ENCODE measurements at regions not wholly inside any gene's neighbourhood (a gene's known extent, or its start where the extent isn't known, plus 50 kb on each side); places are given as distances from the start of the nearest gene placed in this dataset.

GRCh38 chr18:55136864-55137263 lies 177.6 kb upstream of the CCDC68 start (continued):
- TF ChIP-seq ETS1 (IDR thresholded peaks at IDR 0.05) (no peak), STAT1 (IDR thresholded peaks at IDR 0.05; ENCODE audit: unreplicated experiment) (no peak), NANOG (IDR thresholded peaks at IDR 0.05; ENCODE audit: borderline replicate concordance) (no peak)

GRCh38 chr18:55136258-55136657 lies 177.0 kb upstream of the CCDC68 start:
- Histone ChIP-seq H3K9me2 (ENCODE audit: insufficient read depth) (peaks cover 10% of the 10 kb centered on the region), H3K27me3 (ENCODE audit: insufficient read depth) (no peaks in the 10 kb centered on the region), H3K79me2 (replicated peaks; ENCODE audit: insufficient read depth) (no peaks in the 10 kb centered on the region), H3K36me3 (ENCODE audit: insufficient read depth) (no peaks in the 10 kb centered on the region), H3K4me3 (no peak overlapping the region), H2AFZ (no peak overlapping the region), H3F3A (replicated peaks; ENCODE audit: low read depth) (no peaks in the 10 kb centered on the region), H3K4me2 (no peak overlapping the region), H3K4me1 (ENCODE audit: insufficient read depth) (no peaks in the 10 kb centered on the region), H4K20me1 (replicated peaks; ENCODE audit: insufficient read depth) (no peaks in the 10 kb centered on the region), H3K27ac (ENCODE audit: low read depth) (no peak overlapping the region)
- DNase-seq (ENCODE audit: low spot score) (no peak), ATAC-seq (no peak)
- TF ChIP-seq STAT1 (IDR thresholded peaks at IDR 0.05; ENCODE audit: unreplicated experiment) (no peak), EZH2phosphoT487 (IDR thresholded peaks at IDR 0.05; ENCODE audit: unreplicated experiment) (no peak), EZH2 (IDR thresholded peaks at IDR 0.05; ENCODE audit: low read depth, unreplicated experiment) (no peak), POLR2AphosphoS5 (IDR thresholded peaks at IDR 0.05; ENCODE audit: low read depth) (no peak)
- Mint-ChIP-seq H3K4me1 (no peaks in the 10 kb centered on the region), H3K4me3 (no peak overlapping the region), H3K9me3 (no peaks in the 10 kb centered on the region; the same call in 2 of the 3 replicates), H3K27me3 (ENCODE audit: insufficient read depth, low read depth, poor library complexity) (no peaks in the 10 kb centered on the region), H3K36me3 (ENCODE audit: low read depth) (no peaks in the 10 kb centered on the region), H3K27ac (no peak overlapping the region)

- no peaks in the 10 kb centered on the region for H3K36me3 ChIP-seq (ENCODE audit: insufficient read depth)
- H3F3A ChIP-seq (replicated peaks; ENCODE audit: low read depth), result no peaks in the 10 kb centered on the region
- H3K4me2 ChIP-seq, result no peak overlapping the region
- no peaks in the 10 kb centered on the region for H3K4me1 ChIP-seq (ENCODE audit: insufficient read depth)
- no peak overlapping the region for H3K27ac ChIP-seq (ENCODE audit: low read depth)
- 0 out of 2 replicates have a peak overlapping the region, but pooled peaks have one; percentile 38 for H2AFZ ChIP-seq
- no peaks in the 10 kb centered on the region for H3K27me3 Mint-ChIP-seq (ENCODE audit: insufficient read depth, low read depth, poor library complexity)
- no peaks in the 10 kb centered on the region for H3K36me3 Mint-ChIP-seq (ENCODE audit: low read depth)
- H4K20me1 ChIP-seq (replicated peaks; ENCODE audit: insufficient read depth), result no peaks in the 10 kb centered on the region
- peaks cover 10% of the 10 kb centered on the region for H3K9me2 ChIP-seq (ENCODE audit: insufficient read depth)
- H3K4me3 Mint-ChIP-seq, result no peak overlapping the region
- H3K27me3 ChIP-seq (ENCODE audit: insufficient read depth), result no peaks in the 10 kb centered on the region
- DNase-seq (ENCODE audit: low spot score) (no peak), ATAC-seq (no peak)
- no peaks in the 10 kb centered on the region for H3K4me1 Mint-ChIP-seq
- H3K27ac Mint-ChIP-seq, result no peak overlapping the region
- H3K9me3 Mint-ChIP-seq, result no peaks in the 10 kb centered on the region; the same call in 2 of the 3 replicates
- no peaks in the 10 kb centered on the region for H3K79me2 ChIP-seq (replicated peaks; ENCODE audit: insufficient read depth)
- no peak overlapping the region for H3K4me3 ChIP-seq
- TF ChIP-seq CTCF (conservative IDR thresholded peaks at IDR 0.05; ENCODE audit: low read depth in 2 of 2) (no peak), ETS1 (IDR thresholded peaks at IDR 0.05) (no peak), CREB1 (CRISPR knock-in tag; IDR thresholded peaks at IDR 0.05; ENCODE audit: low read depth) (no peak), STAT1 (IDR thresholded peaks at IDR 0.05; ENCODE audit: unreplicated experiment) (no peak), EZH2phosphoT487 (IDR thresholded peaks at IDR 0.05; ENCODE audit: unreplicated experiment) (no peak), REST (IDR thresholded peaks at IDR 0.05; ENCODE audit: unreplicated experiment) (no peak), EZH2 (IDR thresholded peaks at IDR 0.05; ENCODE audit: low read depth, unreplicated experiment) (no peak), NANOG (IDR thresholded peaks at IDR 0.05; ENCODE audit: borderline replicate concordance) (no peak), JUNB (IDR thresholded peaks at IDR 0.05; ENCODE audit: unreplicated experiment) (no peak), ZNF331 (CRISPR knock-in tag; IDR thresholded peaks at IDR 0.05; ENCODE audit: low read depth) (no peak), ZNF114 (CRISPR knock-in tag; IDR thresholded peaks at IDR 0.05) (no peak), POLR2AphosphoS5 (IDR thresholded peaks at IDR 0.05; ENCODE audit: low read depth) (no peak)
These were observed 174.1 kb upstream of the CCDC68 start for GRCh38 chr18:55133378-55133777.
